ENCODE measurements at regions not wholly inside any gene's neighbourhood (a gene's known extent, or its start where the extent isn't known, plus 50 kb on each side); places are given as distances from the start of the nearest gene placed in this dataset.

DNA sequence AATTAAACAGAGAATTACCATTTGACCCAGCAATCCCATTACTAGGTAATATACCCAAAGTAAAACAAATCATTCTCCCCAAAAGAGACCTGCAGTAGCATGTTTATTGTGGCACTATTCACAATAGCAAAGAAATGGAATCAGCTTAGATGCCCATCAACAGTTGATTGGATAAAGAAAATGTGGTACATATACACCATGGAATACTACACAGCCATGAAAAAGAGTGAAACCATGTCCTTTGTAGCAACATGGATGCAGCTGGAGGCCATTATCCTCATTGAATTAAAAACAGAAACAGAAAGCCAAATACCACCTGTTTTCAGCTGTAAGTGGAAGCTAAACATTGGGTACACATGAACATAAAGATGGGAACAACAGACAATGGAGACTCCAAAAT, 1141.8 kb upstream of the AUTS2 start:
- no peak for DNase-seq (ENCODE audit: low read depth)

- DNase-seq (ENCODE audit: low read depth): no peak
These were observed 1140.8 kb upstream of the AUTS2 start for GRCh38 chr7:68457481-68457880.

GRCh38 chr7:68458010-68458908, 1140.0 kb upstream of the AUTS2 start:
- no peak for DNase-seq (ENCODE audit: low read depth)

DNA sequence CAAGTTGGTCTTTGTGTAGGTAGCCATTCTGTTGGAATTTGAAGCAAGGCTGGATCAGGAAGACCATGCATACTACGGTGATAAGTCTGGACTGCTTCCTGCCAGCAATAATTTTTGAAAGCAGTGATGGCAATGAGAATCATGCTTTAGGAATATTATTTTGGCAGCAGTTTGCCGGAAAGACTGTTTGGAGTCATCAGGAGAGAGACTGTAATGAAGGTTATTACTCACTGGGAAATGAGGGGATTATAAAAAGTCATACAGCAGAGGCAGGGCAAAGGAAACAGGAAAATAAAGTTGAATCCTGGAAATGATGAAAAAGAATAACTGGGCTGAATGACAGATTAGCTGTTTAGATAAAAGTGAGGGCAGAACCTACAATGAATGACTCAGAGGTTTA, 1136.8 kb upstream of the AUTS2 start:
- no peak for DNase-seq (ENCODE audit: low read depth)

- DNase-seq (ENCODE audit: low read depth): no peak
These were observed 1127.3 kb upstream of the AUTS2 start for GRCh38 chr7:68470836-68471435.

DNA sequence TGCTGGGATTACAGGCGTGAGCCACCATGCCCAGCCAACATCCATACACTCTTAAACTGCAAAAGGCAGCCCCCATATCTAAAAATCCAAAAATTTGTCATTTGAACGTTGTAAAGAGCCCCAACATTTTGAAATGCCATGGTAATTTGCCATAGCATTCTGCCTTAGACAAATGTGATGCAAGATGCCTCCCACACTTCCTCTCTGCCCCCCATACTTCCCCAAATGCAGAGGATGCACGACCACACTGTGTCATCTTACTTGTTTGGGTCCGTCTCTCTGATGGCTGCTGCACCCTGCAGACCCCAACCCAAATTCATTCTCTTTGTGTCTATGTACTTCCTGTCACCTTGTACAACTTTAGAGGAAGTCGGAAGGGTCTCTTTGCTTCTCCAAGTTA, 1125.6 kb upstream of the AUTS2 start:
- DNase-seq (ENCODE audit: low read depth): no peak

DNA sequence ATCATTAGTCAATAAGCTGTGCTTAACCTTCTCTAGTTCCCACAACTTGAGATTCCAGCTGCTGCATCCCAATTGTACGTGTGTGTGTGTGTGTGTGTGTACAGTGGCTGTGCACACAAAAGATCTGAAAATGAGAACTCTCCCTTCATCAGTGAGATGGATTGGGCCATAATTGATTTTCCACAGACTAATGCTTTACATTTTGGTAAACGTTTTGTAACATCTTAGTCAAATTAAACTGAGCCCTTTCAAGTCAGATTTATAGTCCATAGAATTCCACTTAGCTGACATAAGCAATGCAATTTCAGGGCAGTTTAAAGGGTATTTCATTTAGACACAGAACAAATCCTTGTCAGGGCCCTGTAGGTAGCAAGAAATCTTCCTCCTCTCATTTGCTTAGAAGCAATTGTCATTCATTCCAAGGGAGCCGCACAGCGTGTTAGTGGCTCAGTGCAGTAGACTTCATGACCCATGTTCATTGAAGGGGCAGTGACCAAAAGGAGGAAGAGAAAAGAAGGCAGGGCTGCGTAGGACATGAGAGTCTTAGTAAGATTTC, 1123.5 kb upstream of the AUTS2 start:
- DNase-seq (ENCODE audit: low read depth): no peak

- DNase-seq (ENCODE audit: low read depth): no peak
These were observed 1121.3 kb upstream of the AUTS2 start for GRCh38 chr7:68476966-68477365.

- DNase-seq (ENCODE audit: low read depth): no peak
These were observed 1119.9 kb upstream of the AUTS2 start for GRCh38 chr7:68478326-68478725.

DNA sequence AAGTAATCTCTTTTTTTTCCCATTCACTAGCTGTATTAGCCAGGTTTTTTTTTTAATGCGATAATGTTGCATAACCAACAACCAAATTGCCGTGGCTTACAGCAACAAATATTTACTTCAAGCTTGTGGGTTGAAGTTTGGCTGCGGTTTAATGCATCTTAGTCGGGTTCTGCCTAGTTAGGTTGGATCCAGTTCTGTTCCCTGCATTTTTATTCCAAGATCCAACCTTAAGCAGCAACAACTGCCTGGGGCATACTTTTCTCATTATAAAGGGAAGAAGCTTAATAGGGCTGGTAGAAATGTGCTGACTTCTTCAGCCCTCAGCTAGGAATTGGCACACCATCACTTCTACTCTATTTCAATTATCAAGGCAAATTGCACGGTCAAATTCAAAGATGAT, 1115.5 kb upstream of the AUTS2 start:
- no peak for DNase-seq (ENCODE audit: low read depth)

GRCh38 chr7:68484731-68485130, 1113.5 kb upstream of the AUTS2 start:
- DNase-seq (ENCODE audit: low read depth): no peak

- no peak for DNase-seq (ENCODE audit: low read depth)
These were observed 1112.9 kb upstream of the AUTS2 start for GRCh38 chr7:68485253-68485917.

GRCh38 chr7:68488341-68489060, 1109.8 kb upstream of the AUTS2 start:
- DNase-seq (ENCODE audit: low read depth): no peak

- DNase-seq (ENCODE audit: low read depth): no peak
These were observed 1106.5 kb upstream of the AUTS2 start for GRCh38 chr7:68491523-68492358.

DNA sequence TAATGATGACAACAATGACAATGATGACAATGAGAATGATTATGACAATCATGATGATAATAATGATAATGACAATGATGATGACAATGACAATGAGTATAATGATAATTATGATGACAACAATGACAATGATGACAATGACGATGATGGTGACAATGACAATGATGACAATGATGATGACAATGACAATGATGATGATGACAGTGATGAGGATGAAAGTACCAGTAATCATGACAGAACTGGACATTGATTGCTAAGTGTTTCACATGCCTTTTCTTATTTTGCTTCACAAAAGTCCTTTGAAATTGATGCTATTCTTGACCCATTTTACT, 1106.0 kb upstream of the AUTS2 start:
- no peak for DNase-seq (ENCODE audit: low read depth)

- DNase-seq (ENCODE audit: low read depth): no peak
These were observed 1094.9 kb upstream of the AUTS2 start for GRCh38 chr7:68503400-68503799.

- DNase-seq (ENCODE audit: low read depth): no peak
These were observed 1093.6 kb upstream of the AUTS2 start for GRCh38 chr7:68504716-68505115.

GRCh38 chr7:68505721-68506120, 1092.6 kb upstream of the AUTS2 start:
- DNase-seq (ENCODE audit: low read depth): no peak

DNA sequence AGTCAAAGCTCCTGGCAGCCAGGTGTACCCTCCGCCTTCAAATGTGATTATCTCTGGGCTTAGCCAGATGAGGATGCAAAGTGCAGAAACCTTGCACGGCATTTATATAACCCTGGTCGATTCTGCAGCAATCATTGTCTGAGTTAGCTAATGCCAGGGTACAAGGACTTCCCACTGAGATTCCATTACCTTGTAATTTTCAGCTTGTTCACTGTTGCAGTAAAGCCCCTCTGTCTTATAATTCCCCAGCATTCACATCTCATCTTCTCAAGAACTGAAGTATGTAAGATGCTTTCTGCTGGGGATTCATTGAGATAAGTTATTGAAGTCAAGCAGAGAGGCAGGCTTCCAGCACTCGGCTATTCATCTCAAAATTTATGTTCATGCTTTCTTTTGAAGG, 1090.6 kb upstream of the AUTS2 start:
- no peak for DNase-seq (ENCODE audit: low read depth)

DNA sequence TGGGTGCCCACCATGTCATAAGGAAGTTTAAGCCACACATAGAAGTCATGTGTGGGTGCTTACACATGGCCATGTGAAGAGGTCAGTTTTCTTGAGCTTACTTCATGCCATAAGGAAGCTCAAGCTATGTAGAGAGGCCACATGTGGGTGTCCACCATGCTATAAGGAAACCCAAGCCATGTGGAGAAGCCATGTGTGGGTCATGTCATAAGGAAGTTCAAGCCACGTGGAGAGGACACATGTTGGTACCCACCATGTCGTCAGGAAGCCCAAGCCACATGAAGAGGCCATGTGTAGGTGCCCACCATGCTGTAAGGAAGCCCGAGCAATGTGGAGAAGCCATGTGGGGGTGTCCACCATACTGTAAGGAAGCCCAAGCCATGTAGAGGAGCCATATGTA, 1089.2 kb upstream of the AUTS2 start:
- DNase-seq (ENCODE audit: low read depth): no peak

DNA sequence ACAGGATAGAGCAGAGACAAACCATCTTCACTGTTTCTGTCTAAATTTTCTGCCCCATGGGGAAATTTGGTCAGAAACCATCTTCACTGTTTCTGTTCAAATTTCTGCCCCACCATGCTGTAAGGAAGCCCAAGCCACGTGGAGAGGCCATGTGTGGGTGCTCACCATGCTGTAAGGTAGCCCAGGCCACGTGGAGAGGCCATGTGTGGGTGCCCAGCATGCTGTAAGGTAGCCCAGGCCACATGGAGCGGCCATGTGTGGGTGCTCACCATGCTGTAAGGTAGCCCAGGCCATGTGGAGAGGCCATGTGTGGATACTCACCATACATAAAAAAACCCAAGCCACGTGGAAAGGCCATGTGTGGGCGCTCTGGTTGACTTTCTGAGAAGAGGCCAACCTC, 1088.7 kb upstream of the AUTS2 start:
- DNase-seq (ENCODE audit: low read depth): no peak

Data from HT1080 (cell line).